Thoracic aorta (tissue), 2 donors: ENCODE measurements at regions not wholly inside any gene's neighbourhood (a gene's known extent, or its start where the extent isn't known, plus 50 kb on each side); places are given as distances from the start of the nearest gene placed in this dataset.
"Not testable (repeated sequence)": the region's sequence is repeated elsewhere in the genome, so short reads cannot be mapped to it uniquely, and the experiment has no call there.

Source experiments
- ATAC-seq: fragments of 150-250 bp; one replicate; pipeline ENCODE4 v1.8.0; 2017; ENCODE audit warnings: low read depth; ENCODE audit not compliant: insufficient number of reproducible peaks, low FRiP score
- DNase-seq: peaks from one replicate; pipeline ENCODE4 v3.0.0-alpha.2; 2020; ENCODE audit warnings: low spot score
- H3K27ac ChIP-seq, 2 donors: fragments of 200-600 bp; sonication (generic); 1 replicate in 1 of 2; 2 replicates in 1 of 2; pipeline ENCODE4 v1.5.1; 2016; ENCODE audit warnings: mild to moderate bottlenecking in 2 of 2, moderate library complexity in 2 of 2
- H3K27me3 ChIP-seq: fragments of 200-600 bp; sonication (generic); replicated peaks from 2 replicates; pipeline ENCODE4 v1.6.0; 2016; ENCODE audit warnings: mild to moderate bottlenecking; ENCODE audit not compliant: insufficient read depth
- H3K36me3 ChIP-seq: fragments of 200-600 bp; sonication (generic); one replicate; pipeline ENCODE4 v1.5.1; 2016
- H3K4me1 ChIP-seq, 2 donors: fragments of 200-600 bp; sonication (generic); 1 replicate in 1 of 2; 2 replicates in 1 of 2; pipeline versions ENCODE4 v1.5.1 to v1.6.0; 2016; ENCODE audit warnings: low read depth in 2 of 2, mild to moderate bottlenecking in 1 of 2; ENCODE audit not compliant: control insufficient read depth in 1 of 2
- H3K4me3 ChIP-seq: fragments of 200-600 bp; sonication (generic); 2 replicates; pipeline ENCODE4 v1.5.1; 2016; ENCODE audit warnings: mild to moderate bottlenecking
- H3K9me3 ChIP-seq: fragments of 200-600 bp; sonication (generic); 2 replicates; pipeline ENCODE4 v1.5.1; 2016
- CTCF ChIP-seq: fragments of 200-600 bp; sonication (generic); IDR thresholded peaks from one replicate; pipeline ENCODE4 v1.5.1; 2019; ENCODE audit warnings: antibody characterized with exemption

GRCh38 chr7:142434666-142435167 lies 176.9 kb upstream of the PRSS58 start:
- H3K27ac ChIP-seq: no peak overlapping the region
- H3K4me3 ChIP-seq: no peak overlapping the region
- H3K4me1 ChIP-seq: no peaks in the 10 kb centered on the region
- no peak for TF ChIP-seq CTCF
- ATAC-seq (no peak), DNase-seq (no peak)
- no peaks in the 10 kb centered on the region for H3K9me3 ChIP-seq
- H3K27me3 ChIP-seq: no peaks in the 10 kb centered on the region
- H3K36me3 ChIP-seq: no peaks in the 10 kb centered on the region

- H3K27ac ChIP-seq, H3K4me3 ChIP-seq, H3K9me3 ChIP-seq, ATAC-seq, H3K27me3 ChIP-seq, H3K4me1 ChIP-seq, DNase-seq, H3K36me3 ChIP-seq: not testable (repeated sequence)
These were observed 176.3 kb upstream of the PRSS58 start for GRCh38 chr7:142434133-142434532.

- Histone ChIP-seq H3K4me1 (no peaks in the 10 kb centered on the region), H3K4me3 (no peak overlapping the region), H3K9me3 (no peaks in the 10 kb centered on the region), H3K36me3 (no peaks in the 10 kb centered on the region), H3K27ac (no peak overlapping the region), H3K27me3 (no peaks in the 10 kb centered on the region)
- no peak for TF ChIP-seq CTCF
- ATAC-seq (no peak), DNase-seq (no peak)
These were observed 174.5 kb upstream of the PRSS58 start for GRCh38 chr7:142432377-142432776.

GRCh38 chr7:142431491-142431890 lies 173.6 kb upstream of the PRSS58 start:
- TF ChIP-seq CTCF: no peak
- DNase-seq (no peak), ATAC-seq (no peak)
- no peaks in the 10 kb centered on the region for H3K9me3 ChIP-seq
- no peak overlapping the region for H3K27ac ChIP-seq
- H3K4me1 ChIP-seq: no peaks in the 10 kb centered on the region
- H3K36me3 ChIP-seq: no peaks in the 10 kb centered on the region
- H3K4me3 ChIP-seq: no peak overlapping the region
- H3K27me3 ChIP-seq: no peaks in the 10 kb centered on the region

- no peaks in the 10 kb centered on the region for H3K27me3 ChIP-seq
- DNase-seq (no peak), ATAC-seq (no peak)
- no peaks in the 10 kb centered on the region for H3K36me3 ChIP-seq
- H3K4me3 ChIP-seq: no peak overlapping the region
- H3K4me1 ChIP-seq: no peaks in the 10 kb centered on the region
- no peaks in the 10 kb centered on the region for H3K9me3 ChIP-seq
- no peak for TF ChIP-seq CTCF
- H3K27ac ChIP-seq: no peak overlapping the region
These were observed 170.2 kb upstream of the PRSS58 start for GRCh38 chr7:142428094-142428493.

GRCh38 chr7:142425281-142425680 lies 167.4 kb upstream of the PRSS58 start:
- Histone ChIP-seq H3K27me3 (no peaks in the 10 kb centered on the region), H3K9me3 (no peaks in the 10 kb centered on the region), H3K4me3 (no peak overlapping the region), H3K4me1 (no peaks in the 10 kb centered on the region), H3K36me3 (no peaks in the 10 kb centered on the region), H3K27ac (no peak overlapping the region)
- TF ChIP-seq CTCF: no peak
- no peak for DNase-seq
- no peak for ATAC-seq
